Astrocyte of the spinal cord (primary cell): ENCODE measurements at regions not wholly inside any gene's neighbourhood (a gene's known extent, or its start where the extent isn't known, plus 50 kb on each side); places are given as distances from the start of the nearest gene placed in this dataset.

Source experiments
- DNase-seq: peaks from one replicate; pipeline ENCODE4 v3.0.0; 2011; ENCODE audit warnings: low read depth, low spot score
- H3K4me3 ChIP-seq: 2 replicates; pipeline ENCODE4 v1.5.1; 2011; ENCODE audit warnings: low read depth, mild to moderate bottlenecking, low read length, moderate library complexity
- in situ Hi-C: cut with HindIII; loops from 2 replicates; pipeline ENCODE4 v1.10.0; 2017; ENCODE audit warnings: low sequenced_read_pairs
- TF ChIP-seq, protein P1 (sequence below): IDR thresholded peaks from 2 replicates; pipeline ENCODE4 v1.5.1; 2012; ENCODE audit warnings: low read depth, mild to moderate bottlenecking, low read length, inconsistent platforms

DNA sequence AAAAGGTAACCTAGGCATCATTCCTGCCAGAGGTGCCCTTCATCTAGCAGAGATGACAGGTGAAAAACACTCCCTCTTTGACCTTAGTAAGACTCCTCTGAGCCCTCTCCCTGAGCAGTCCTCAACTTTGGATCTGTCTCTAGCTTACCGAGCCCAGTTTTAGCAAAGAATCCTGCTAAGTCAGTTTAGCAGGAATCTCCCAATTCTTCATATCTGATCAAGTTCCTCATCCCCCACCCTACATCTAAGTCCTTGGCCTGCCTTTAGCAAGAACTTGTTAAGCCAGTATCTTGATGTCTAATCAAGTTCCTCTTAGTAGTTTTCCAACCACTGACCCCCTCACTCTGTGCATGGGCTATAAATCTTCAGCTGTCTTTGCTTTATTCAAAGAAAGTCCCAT, 235.6 kb downstream of the OMA1 start:
- TF ChIP-seq, protein P1, sequence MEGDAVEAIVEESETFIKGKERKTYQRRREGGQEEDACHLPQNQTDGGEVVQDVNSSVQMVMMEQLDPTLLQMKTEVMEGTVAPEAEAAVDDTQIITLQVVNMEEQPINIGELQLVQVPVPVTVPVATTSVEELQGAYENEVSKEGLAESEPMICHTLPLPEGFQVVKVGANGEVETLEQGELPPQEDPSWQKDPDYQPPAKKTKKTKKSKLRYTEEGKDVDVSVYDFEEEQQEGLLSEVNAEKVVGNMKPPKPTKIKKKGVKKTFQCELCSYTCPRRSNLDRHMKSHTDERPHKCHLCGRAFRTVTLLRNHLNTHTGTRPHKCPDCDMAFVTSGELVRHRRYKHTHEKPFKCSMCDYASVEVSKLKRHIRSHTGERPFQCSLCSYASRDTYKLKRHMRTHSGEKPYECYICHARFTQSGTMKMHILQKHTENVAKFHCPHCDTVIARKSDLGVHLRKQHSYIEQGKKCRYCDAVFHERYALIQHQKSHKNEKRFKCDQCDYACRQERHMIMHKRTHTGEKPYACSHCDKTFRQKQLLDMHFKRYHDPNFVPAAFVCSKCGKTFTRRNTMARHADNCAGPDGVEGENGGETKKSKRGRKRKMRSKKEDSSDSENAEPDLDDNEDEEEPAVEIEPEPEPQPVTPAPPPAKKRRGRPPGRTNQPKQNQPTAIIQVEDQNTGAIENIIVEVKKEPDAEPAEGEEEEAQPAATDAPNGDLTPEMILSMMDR = no peak
- no peak for DNase-seq
- in situ Hi-C loops = no loop called here
- H3K4me3 ChIP-seq = no peak overlapping the region

DNA sequence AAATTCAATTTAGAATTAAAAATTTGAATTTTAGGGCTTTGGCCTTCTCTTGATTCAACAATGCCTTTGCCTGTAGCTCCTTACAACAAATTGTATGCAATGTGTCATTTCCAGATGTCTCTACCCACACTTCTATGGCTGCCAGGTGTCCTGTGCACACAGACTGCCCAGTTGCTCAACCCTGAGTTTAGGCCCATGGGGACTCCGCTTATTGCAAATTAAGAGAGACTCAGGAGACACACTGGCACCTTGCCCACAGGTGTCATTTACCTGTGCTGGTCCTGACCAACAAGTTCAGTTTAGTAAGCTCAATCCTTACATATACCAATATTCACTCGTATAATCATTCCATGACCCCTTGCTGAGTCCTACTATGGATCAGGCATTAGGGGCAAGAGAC, 236.1 kb downstream of the OMA1 start:
- H3K4me3 ChIP-seq = no peak overlapping the region
- TF ChIP-seq, protein P1 = no peak
- in situ Hi-C loops = no loop called here
- DNase-seq = no peak

DNA sequence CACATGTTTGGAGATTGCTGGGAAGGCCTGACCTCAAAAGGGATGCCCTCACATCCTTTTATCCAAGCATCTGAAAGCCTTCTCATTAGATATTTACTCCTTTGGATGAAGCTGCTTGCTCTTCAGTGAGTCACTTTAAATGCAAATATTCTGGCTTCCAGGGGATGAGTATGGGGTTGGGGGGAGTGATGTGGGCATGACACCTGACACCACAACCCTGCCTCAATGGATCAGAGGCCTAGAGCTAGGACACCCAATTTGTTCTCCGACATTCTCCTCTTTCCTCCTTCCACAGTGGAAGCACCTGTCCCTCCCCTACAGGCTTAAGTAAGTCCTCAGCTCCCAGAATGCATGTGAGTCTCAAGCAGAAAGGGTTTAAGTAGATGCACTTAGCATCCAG, 238.3 kb downstream of the OMA1 start:
- DNase-seq = no peak
- TF ChIP-seq, protein P1 = no peak
- H3K4me3 ChIP-seq = no peak overlapping the region
- in situ Hi-C loops = no loop called here

DNA sequence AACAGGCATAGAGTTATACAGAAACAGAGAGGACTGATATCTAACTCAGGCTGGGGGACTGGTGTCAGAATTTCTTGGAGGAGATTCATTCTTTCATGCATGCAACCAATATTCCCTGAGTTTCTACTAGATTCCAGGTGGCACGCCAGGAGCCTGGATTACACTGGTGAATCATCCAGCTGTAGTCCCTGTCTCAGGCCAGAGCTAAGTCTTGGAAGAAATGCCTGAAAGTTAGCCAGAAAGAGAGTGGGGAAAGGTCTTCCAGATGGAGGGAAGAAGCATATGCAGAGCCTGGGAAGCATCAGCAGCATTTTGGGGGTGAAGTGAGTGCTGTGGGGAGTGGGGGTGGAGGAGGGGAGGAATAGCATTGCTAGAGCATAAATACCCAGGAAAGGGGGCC, 239.1 kb downstream of the OMA1 start:
- in situ Hi-C loops = no loop called here
- DNase-seq = no peak
- TF ChIP-seq, protein P1 = no peak
- H3K4me3 ChIP-seq = no peak overlapping the region

DNA sequence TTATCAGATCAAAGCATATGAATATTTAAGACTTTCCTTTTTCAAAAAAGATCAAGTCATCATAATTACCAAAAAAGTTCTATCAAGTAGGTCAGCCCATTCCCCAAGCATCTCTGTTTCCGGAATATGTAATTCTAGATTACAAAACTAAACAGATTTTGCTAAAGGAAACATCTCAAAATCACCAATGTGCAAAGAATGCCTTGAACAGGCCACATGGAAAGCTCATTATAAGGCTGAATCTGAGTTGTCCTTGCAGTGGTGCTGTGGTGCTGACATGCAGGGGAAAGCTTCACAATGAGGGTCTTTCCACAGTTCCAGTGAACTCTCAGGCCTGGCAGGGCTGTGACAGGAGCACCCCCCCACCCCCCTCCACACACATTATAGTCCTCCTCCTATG, 240.9 kb downstream of the OMA1 start:
- in situ Hi-C loops = no loop called here
- DNase-seq = no peak
- no peak overlapping the region for H3K4me3 ChIP-seq
- TF ChIP-seq, protein P1 = no peak

DNA sequence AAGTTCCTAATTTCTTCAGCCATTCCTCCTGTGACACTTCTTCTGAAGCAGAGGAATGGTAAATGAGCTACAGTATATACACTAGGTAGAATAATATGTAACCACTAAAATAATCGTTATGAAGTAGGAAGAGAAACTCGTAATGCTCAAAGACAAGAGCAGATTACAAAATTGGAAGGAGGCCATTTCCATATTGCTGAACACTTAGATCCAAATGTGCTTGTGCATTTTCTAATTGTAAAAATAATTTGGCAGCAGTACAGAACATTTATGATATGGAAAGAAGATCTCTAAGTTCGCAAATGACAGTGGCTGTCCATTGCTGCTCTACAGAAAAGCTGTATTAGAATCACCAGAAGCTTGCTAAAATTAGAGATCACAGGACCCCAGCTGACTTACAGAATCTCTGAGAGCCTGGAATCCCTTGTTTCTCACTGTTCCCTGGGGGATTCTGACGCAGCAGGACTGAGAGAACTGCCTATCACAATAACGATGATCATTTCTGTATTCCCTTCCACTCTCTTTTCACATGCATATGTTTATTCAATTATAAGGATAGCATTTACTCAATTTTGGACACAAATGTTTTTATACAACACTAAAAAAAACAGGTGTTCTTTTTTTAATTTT, 242.1 kb downstream of the OMA1 start:
- no peak overlapping the region for H3K4me3 ChIP-seq
- in situ Hi-C loops = no loop called here
- no peak for DNase-seq
- TF ChIP-seq, protein P1 = no peak

DNA sequence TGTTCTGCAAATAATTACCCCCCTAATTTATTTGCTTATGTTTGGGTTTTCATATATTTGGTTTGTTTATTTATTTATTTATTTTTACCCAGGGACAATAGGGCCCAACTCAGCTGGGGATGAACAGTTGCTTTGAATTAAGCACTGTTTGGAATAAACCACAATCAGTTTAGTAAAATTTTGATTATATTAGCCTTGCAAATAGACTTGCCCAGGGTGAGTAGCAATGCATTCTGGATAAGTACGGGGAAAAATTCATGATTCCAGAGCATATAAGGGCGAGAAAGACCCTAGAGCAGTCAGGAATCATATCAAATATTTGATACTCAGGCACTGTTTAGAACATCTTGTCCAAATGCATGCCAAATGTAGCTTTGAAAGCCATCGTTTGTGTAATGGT, 242.7 kb downstream of the OMA1 start:
- DNase-seq = no peak
- in situ Hi-C loops = no loop called here
- no peak overlapping the region for H3K4me3 ChIP-seq
- TF ChIP-seq, protein P1 = no peak
